Stomach (tissue), 8 donors: ENCODE measurements at regions not wholly inside any gene's neighbourhood (a gene's known extent, or its start where the extent isn't known, plus 50 kb on each side); places are given as distances from the start of the nearest gene placed in this dataset.

Experiments
- DNase-seq, 2 donors: peaks; one replicate each; pipeline versions ENCODE4 v3.0.0 to v3.0.0-alpha.2; 2013 to 2019
- H3K27ac ChIP-seq, 5 donors: fragments of 200-600 bp in 4 of 5; sonication (generic) in 4 of 5; one replicate each; pipeline ENCODE4 v1.5.1; 2013 to 2019; ENCODE audit warnings: mild to moderate bottlenecking in 1 of 5, moderate library complexity in 1 of 5
- H3K27me3 ChIP-seq, 3 donors: fragments of 200-600 bp; sonication (generic); one replicate each; pipeline ENCODE4 v1.5.1; 2017 to 2019; ENCODE audit warnings: mixed run types in 1 of 3
- H3K36me3 ChIP-seq, 4 donors: fragments of 200-600 bp; sonication (generic); 1 replicate in 3 of 4; 2 replicates in 1 of 4; pipeline ENCODE4 v1.5.1; 2016 to 2019
- H3K4me1 ChIP-seq, 4 donors: fragments of 200-600 bp; sonication (generic); one replicate each; pipeline ENCODE4 v1.5.1; 2016 to 2019
- H3K4me3 ChIP-seq, 4 donors: fragments of 200-600 bp; sonication (generic) in 3 of 4; one replicate each; pipeline ENCODE4 v1.5.1; 2016 to 2019; ENCODE audit warnings: mild to moderate bottlenecking in 1 of 4
- H3K9me3 ChIP-seq, 4 donors: fragments of 200-600 bp; sonication (generic); one replicate each; pipeline ENCODE4 v1.5.1; 2016 to 2019
- EP300 ChIP-seq: sonication (generic); formaldehyde crosslinking; IDR thresholded peaks from one replicate; pipeline ENCODE4 v1.6.1; 2017; ENCODE audit warnings: antibody characterized with exemption
- POLR2A ChIP-seq, 4 donors: fragments of 450-650 bp; IDR thresholded peaks; one replicate each; pipeline ENCODE4 v1.6.1; 2016; ENCODE audit warnings: antibody characterized with exemption in 4 of 4, control low read depth in 2 of 4, mild to moderate bottlenecking in 1 of 4, moderate library complexity in 1 of 4
- POLR2AphosphoS5 ChIP-seq, 3 donors: sonication (generic); formaldehyde crosslinking; IDR thresholded peaks; one replicate each; pipeline ENCODE4 v1.6.1; 2016; ENCODE audit warnings: antibody characterized with exemption in 3 of 3
- WGBS, 5 donors: extraction: QIAGEN DNeasy Blood & Tissue Kit in 3 of 5; methylation state at CpG; one replicate each; pipeline versions ENCODE4 v1.1.5 to v1.1.7; 2013 to 2018; 5-methylcytosine and 5-hydroxymethylcytosine counted together
- intact Hi-C: fragments of 100-400 bp; cut with DNase I; formaldehyde crosslinking; loops from one replicate; pipeline ENCODE4 v1.15.1; 2023; ENCODE audit warnings: low total_unique reads
- TF ChIP-seq, protein P1 (sequence below), 7 experiments: fragments of 450-650 bp in 4 of 7; fragments of 200-600 bp in 3 of 7; sonication (generic) in 3 of 7; IDR thresholded peaks; one replicate each; pipeline ENCODE4 v1.5.1; 2016 to 2019; ENCODE audit warnings: antibody characterized with exemption in 7 of 7, control low read depth in 2 of 7, mild to moderate bottlenecking in 1 of 7
- donor health status: healthy with polysubstance abuse.
- donor health status: Bipolar disorder and iron deficiency.
- donor health status: healthy.

DNA sequence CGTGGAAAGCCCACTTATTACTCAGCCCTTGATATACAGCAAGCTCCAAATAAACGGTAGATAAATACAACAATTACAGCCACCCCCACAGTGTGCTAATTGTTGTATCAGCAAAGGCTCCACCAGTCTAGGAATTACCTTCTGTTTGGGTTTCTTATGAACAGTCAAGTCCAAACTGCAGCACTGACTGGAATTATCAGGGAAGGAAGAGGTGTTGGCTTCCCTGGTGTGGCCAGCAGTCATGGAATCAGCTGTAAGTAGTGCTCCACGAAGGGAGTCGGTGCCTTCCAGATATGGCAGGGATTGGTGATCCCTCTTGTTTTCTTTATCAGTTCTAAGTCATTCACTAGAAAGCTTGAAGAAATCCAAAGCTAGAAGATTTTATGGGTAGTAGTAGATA is 209.1 kb downstream of the SNX19 start:
- H3K4me3 ChIP-seq, result no peak overlapping the region
- no peaks in the 10 kb centered on the region for H3K27me3 ChIP-seq
- no peak overlapping the region for H3K27ac ChIP-seq
- peaks cover 0 to 14% (median 7%) of the 10 kb centered on the region in 4 donors for H3K4me1 ChIP-seq
- H3K36me3 ChIP-seq, result no peaks in the 10 kb centered on the region
- no peak for DNase-seq
- WGBS, 5 donors, result 81 to 89% (median 86%) methylated on average over 4 of the region's 4 CpGs
- TF ChIP-seq EP300 (no peak), POLR2A (IDR thresholded peaks at IDR 0.05) (no peak), POLR2AphosphoS5 (IDR thresholded peaks at IDR 0.05) (no peak)
- TF ChIP-seq, protein P1, sequence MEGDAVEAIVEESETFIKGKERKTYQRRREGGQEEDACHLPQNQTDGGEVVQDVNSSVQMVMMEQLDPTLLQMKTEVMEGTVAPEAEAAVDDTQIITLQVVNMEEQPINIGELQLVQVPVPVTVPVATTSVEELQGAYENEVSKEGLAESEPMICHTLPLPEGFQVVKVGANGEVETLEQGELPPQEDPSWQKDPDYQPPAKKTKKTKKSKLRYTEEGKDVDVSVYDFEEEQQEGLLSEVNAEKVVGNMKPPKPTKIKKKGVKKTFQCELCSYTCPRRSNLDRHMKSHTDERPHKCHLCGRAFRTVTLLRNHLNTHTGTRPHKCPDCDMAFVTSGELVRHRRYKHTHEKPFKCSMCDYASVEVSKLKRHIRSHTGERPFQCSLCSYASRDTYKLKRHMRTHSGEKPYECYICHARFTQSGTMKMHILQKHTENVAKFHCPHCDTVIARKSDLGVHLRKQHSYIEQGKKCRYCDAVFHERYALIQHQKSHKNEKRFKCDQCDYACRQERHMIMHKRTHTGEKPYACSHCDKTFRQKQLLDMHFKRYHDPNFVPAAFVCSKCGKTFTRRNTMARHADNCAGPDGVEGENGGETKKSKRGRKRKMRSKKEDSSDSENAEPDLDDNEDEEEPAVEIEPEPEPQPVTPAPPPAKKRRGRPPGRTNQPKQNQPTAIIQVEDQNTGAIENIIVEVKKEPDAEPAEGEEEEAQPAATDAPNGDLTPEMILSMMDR (IDR thresholded peaks at IDR 0.05), result no peak
- H3K9me3 ChIP-seq, result no peaks in the 10 kb centered on the region
- intact Hi-C loops, result no loop called here

DNA sequence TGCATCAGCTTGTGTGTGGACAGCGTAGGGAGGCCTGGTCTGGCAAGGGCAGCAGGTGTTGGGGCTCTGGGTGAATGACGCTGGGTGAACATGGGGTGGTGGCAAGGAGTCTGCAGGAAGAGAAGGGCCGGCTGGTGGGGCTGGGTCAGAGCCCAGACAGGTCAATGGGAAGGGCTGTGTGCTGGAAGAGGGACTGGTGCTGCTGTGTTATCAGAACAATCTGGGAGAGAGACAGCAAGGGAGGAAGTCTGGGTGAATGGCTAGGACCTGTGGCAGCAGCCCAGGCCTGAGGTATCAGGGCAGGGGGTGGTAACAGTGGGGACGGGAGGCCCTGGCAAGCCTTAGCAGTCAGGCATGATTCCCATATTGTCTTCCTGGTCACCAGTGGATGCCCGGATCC is 206.7 kb downstream of the SNX19 start:
- Histone ChIP-seq H3K4me3 (no peak overlapping the region), H3K27me3 (no peaks in the 10 kb centered on the region), H3K4me1 (peaks cover 0 to 14% (median 7%) of the 10 kb centered on the region in 4 donors), H3K9me3 (no peaks in the 10 kb centered on the region), H3K36me3 (no peaks in the 10 kb centered on the region), H3K27ac (no peak overlapping the region)
- WGBS, 5 donors, result 81 to 93% (median 89%) methylated on average over 5 of the region's 5 CpGs
- no peak for DNase-seq
- no peak for TF ChIP-seq EP300
- TF ChIP-seq, protein P1 (IDR thresholded peaks at IDR 0.05), result no peak
- TF ChIP-seq POLR2A (IDR thresholded peaks at IDR 0.05), result no peak
- intact Hi-C loops, result no loop called here

DNA sequence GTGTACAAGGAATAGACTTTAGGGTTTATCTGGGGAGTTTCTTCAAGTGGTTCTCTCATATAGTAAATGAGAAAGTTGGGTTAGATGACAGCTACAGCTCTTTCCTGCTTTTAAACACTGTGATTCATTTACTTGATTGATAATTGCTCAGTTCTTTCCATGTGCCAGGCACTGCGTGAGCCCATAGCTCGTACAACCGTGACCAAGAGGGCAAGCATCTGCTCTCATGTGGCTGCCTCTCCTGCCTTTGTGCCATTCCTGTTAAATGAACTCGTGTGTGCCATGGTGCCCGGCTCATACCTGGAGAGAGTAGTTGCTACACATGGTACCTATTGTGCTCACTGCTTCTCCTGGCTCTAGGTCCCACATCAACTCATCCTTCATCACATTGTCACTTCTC is 206.3 kb downstream of the SNX19 start:
- Histone ChIP-seq H3K27me3 (no peaks in the 10 kb centered on the region), H3K9me3 (no peaks in the 10 kb centered on the region), H3K4me3 (no peak overlapping the region), H3K36me3 (no peaks in the 10 kb centered on the region), H3K4me1 (peaks cover 0 to 14% (median 7%) of the 10 kb centered on the region in 4 donors), H3K27ac (no peak overlapping the region)
- intact Hi-C loops, result no loop called here
- no peak for DNase-seq
- WGBS, 5 donors, result 76 to 93% (median 89%) methylated on average over 5 of the region's 5 CpGs
- TF ChIP-seq POLR2A (IDR thresholded peaks at IDR 0.05) (no peak), EP300 (no peak), POLR2AphosphoS5 (IDR thresholded peaks at IDR 0.05) (no peak)
- TF ChIP-seq, protein P1 (IDR thresholded peaks at IDR 0.05), result no peak

DNA sequence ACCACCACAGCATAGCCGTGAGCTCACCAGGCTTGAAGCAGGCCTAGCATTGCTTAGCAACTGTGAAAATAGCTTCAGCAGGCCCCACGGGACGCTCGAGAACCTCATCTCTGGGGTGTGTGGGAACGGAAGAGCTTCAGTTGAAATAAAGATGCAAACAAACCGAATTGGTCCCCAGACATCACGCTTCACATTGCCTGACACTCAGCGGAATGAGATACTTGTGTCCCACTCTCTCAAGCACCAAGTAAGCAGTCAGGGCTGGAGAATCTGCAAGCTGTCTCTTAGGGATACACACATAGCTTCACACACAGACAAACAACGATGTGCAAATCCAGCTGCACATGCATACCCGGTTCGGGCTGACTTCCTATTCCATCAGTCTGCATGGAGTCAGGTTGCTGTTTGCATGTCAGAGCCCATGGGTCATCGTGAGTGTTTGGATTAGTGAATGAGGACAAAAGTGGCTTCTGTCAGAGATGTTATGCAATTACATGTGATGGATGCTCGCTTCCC is 205.7 kb downstream of the SNX19 start:
- no peak overlapping the region for H3K4me3 ChIP-seq
- no peaks in the 10 kb centered on the region for H3K36me3 ChIP-seq
- DNase-seq, result peak in 1 of 2 donors; percentile 40
- intact Hi-C loops, result no loop called here
- H3K27me3 ChIP-seq, result no peaks in the 10 kb centered on the region
- no peak overlapping the region for H3K27ac ChIP-seq
- 65 to 71% (median 69%) methylated on average over 13 of the region's 13 CpGs for WGBS, 5 donors
- H3K4me1 ChIP-seq, result peaks cover 0 to 9% (median 4%) of the 10 kb centered on the region in 4 donors
- TF ChIP-seq POLR2AphosphoS5 (IDR thresholded peaks at IDR 0.05), result no peak
- TF ChIP-seq, protein P1 (IDR thresholded peaks at IDR 0.05), result no peak
- no peak for TF ChIP-seq EP300
- TF ChIP-seq POLR2A (IDR thresholded peaks at IDR 0.05), result no peak
- no peaks in the 10 kb centered on the region for H3K9me3 ChIP-seq
